ENCODE measurements at regions not wholly inside any gene's neighbourhood (a gene's known extent, or its start where the extent isn't known, plus 50 kb on each side); places are given as distances from the start of the nearest gene placed in this dataset.

DNA sequence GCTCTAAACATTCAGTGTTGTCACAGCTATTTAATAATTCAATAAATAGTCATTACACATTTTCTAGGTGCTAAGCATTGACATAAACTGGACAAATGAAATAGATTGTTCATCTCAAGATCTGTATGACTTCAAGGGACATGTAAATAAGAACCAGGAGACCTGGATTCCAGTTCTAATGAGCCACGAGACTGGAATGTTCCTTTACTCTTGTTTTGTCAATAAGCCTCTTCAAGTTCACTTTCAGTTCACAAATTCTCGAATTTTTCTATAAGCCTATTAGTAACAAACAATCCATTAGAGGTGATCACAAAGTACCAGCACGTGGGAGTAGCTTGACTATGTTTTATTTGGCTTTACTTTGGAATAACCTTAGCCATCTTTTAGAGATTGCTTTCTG, 514.0 kb upstream of the SMIM31 start:
- no peak overlapping the region for H3K4me2 ChIP-seq (ENCODE audit: low read depth, low read length)
- no peaks in the 10 kb centered on the region for H3K36me3 ChIP-seq (replicated peaks; ENCODE audit: insufficient read depth, low read length)
- no peaks in the 10 kb centered on the region for H3F3A ChIP-seq (ENCODE audit: insufficient read depth, low read length)
- no peak overlapping the region for H2AFZ ChIP-seq (ENCODE audit: low read length)
- no peaks in the 10 kb centered on the region for H3K9me3 ChIP-seq (replicated peaks; ENCODE audit: insufficient read depth, low read length)
- no peak overlapping the region for H3K27ac ChIP-seq (ENCODE audit: low read length)
- no peaks in the 10 kb centered on the region for H4K20me1 ChIP-seq (ENCODE audit: insufficient read depth, low read length)
- H3K4me3 ChIP-seq (ENCODE audit: low read length): no peak overlapping the region
- no peaks in the 10 kb centered on the region for H3K4me1 ChIP-seq (ENCODE audit: low read length)
- TF ChIP-seq EZH2 (optimal IDR thresholded peaks at IDR 0.05; ENCODE audit: low read depth, low read length) (no peak), EZH2phosphoT487 (IDR thresholded peaks at IDR 0.05; ENCODE audit: low read length) (no peak)
- TF ChIP-seq, protein P1, sequence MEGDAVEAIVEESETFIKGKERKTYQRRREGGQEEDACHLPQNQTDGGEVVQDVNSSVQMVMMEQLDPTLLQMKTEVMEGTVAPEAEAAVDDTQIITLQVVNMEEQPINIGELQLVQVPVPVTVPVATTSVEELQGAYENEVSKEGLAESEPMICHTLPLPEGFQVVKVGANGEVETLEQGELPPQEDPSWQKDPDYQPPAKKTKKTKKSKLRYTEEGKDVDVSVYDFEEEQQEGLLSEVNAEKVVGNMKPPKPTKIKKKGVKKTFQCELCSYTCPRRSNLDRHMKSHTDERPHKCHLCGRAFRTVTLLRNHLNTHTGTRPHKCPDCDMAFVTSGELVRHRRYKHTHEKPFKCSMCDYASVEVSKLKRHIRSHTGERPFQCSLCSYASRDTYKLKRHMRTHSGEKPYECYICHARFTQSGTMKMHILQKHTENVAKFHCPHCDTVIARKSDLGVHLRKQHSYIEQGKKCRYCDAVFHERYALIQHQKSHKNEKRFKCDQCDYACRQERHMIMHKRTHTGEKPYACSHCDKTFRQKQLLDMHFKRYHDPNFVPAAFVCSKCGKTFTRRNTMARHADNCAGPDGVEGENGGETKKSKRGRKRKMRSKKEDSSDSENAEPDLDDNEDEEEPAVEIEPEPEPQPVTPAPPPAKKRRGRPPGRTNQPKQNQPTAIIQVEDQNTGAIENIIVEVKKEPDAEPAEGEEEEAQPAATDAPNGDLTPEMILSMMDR (IDR thresholded peaks at IDR 0.05; ENCODE audit: low read length): no peak
- no peak overlapping the region for H3K9ac ChIP-seq (ENCODE audit: low read length)
- no peaks in the 10 kb centered on the region for H3K79me2 ChIP-seq (ENCODE audit: low read length)
- no peaks in the 10 kb centered on the region for H3K27me3 ChIP-seq (replicated peaks; ENCODE audit: insufficient read depth, low read length)
- H3K9me2 ChIP-seq (replicated peaks; ENCODE audit: insufficient read depth, low read length): no peaks in the 10 kb centered on the region
- DNase-seq: no peak

DNA sequence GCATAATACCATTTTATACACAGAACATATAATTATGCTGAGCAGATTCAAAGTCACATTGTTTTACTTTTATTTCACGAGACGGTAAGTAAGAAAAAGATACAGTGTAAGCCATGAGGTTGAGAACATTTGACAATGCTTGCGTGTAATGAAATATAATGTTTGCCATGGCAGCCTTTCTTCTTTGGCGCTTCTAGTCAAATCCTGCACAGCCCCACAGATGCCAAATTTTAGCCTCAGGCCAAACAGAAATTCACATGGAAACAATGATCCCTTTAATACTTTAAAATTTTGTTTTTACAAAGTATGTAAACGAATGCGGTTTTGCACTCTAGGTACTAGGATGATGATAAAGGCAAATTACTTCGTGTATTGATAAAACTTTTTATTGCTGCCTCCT, 502.7 kb upstream of the SMIM31 start:
- Histone ChIP-seq H3K9me2 (replicated peaks; ENCODE audit: insufficient read depth, low read length) (no peaks in the 10 kb centered on the region), H3K4me1 (ENCODE audit: low read length) (no peaks in the 10 kb centered on the region), H4K20me1 (ENCODE audit: insufficient read depth, low read length) (no peaks in the 10 kb centered on the region), H3K27ac (ENCODE audit: low read length) (no peak overlapping the region), H3K36me3 (replicated peaks; ENCODE audit: insufficient read depth, low read length) (no peaks in the 10 kb centered on the region), H3K4me2 (ENCODE audit: low read depth, low read length) (no peak overlapping the region), H2AFZ (ENCODE audit: low read length) (no peak overlapping the region), H3K27me3 (replicated peaks; ENCODE audit: insufficient read depth, low read length) (no peaks in the 10 kb centered on the region), H3K9me3 (replicated peaks; ENCODE audit: insufficient read depth, low read length) (no peaks in the 10 kb centered on the region), H3K9ac (ENCODE audit: low read length) (no peak overlapping the region), H3K4me3 (ENCODE audit: low read length) (no peak overlapping the region), H3F3A (ENCODE audit: insufficient read depth, low read length) (no peaks in the 10 kb centered on the region), H3K79me2 (ENCODE audit: low read length) (no peaks in the 10 kb centered on the region)
- TF ChIP-seq, protein P1 (IDR thresholded peaks at IDR 0.05; ENCODE audit: low read length): no peak
- no peak for TF ChIP-seq EZH2phosphoT487 (IDR thresholded peaks at IDR 0.05; ENCODE audit: low read length)
- TF ChIP-seq EZH2 (optimal IDR thresholded peaks at IDR 0.05; ENCODE audit: low read depth, low read length): no peak
- no peak for DNase-seq

DNA sequence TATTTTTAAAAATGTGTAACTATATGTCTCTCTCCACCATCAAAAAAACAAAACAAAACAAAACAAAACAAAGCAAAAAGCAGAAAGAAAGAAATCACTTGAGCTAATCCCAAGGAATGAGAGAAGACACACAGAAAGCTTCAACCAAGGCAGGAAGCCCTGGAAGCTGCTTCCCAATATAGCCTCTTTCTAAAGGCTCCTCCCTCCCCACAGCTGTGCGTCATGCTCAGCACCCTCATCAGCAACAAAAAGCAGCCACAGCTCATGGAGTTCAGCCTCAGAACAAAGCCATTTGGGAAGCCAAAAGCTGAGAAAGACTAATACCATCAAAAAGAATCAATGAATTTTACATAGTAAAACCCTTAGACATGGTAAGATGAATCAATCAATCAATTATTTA, 501.6 kb upstream of the SMIM31 start:
- no peak for DNase-seq
- H3F3A ChIP-seq (ENCODE audit: insufficient read depth, low read length): no peaks in the 10 kb centered on the region
- no peak overlapping the region for H3K4me3 ChIP-seq (ENCODE audit: low read length)
- H3K9ac ChIP-seq (ENCODE audit: low read length): no peak overlapping the region
- no peaks in the 10 kb centered on the region for H3K4me1 ChIP-seq (ENCODE audit: low read length)
- TF ChIP-seq EZH2 (optimal IDR thresholded peaks at IDR 0.05; ENCODE audit: low read depth, low read length) (no peak), EZH2phosphoT487 (IDR thresholded peaks at IDR 0.05; ENCODE audit: low read length) (no peak)
- TF ChIP-seq, protein P1 (IDR thresholded peaks at IDR 0.05; ENCODE audit: low read length): no peak
- no peak overlapping the region for H2AFZ ChIP-seq (ENCODE audit: low read length)
- H3K27ac ChIP-seq (ENCODE audit: low read length): no peak overlapping the region
- no peaks in the 10 kb centered on the region for H3K9me3 ChIP-seq (replicated peaks; ENCODE audit: insufficient read depth, low read length)
- no peaks in the 10 kb centered on the region for H3K79me2 ChIP-seq (ENCODE audit: low read length)
- H4K20me1 ChIP-seq (ENCODE audit: insufficient read depth, low read length): no peaks in the 10 kb centered on the region
- H3K36me3 ChIP-seq (replicated peaks; ENCODE audit: insufficient read depth, low read length): no peaks in the 10 kb centered on the region
- H3K27me3 ChIP-seq (replicated peaks; ENCODE audit: insufficient read depth, low read length): no peaks in the 10 kb centered on the region
- H3K4me2 ChIP-seq (ENCODE audit: low read depth, low read length): no peak overlapping the region
- H3K9me2 ChIP-seq (replicated peaks; ENCODE audit: insufficient read depth, low read length): no peaks in the 10 kb centered on the region
